Natural killer cell treated with Interleukin-12 subunit alpha and Interleukin-12 subunit beta and Interleukin-15 and Interleukin-18, amount 100 ng/mL, for 72 hours (primary cell): ENCODE measurements at regions not wholly inside any gene's neighbourhood (a gene's known extent, or its start where the extent isn't known, plus 50 kb on each side); places are given as distances from the start of the nearest gene placed in this dataset.
A peak's percentile ranks its signal among the peaks of the same experiment; 100 is the strongest.

Experiments
- ATAC-seq, 2 donors: fragments of 150-1000 bp; cut with Tn5 transposase in 1 of 2; sonication (Bioruptor Pico), chemical (Tn5 transposase) in 1 of 2; 2 replicates each; pipeline ENCODE4 v1.10.0; 2021
- DNase-seq: peaks from one replicate; pipeline ENCODE4 v3.0.0; 2022; ENCODE audit warnings: low spot score
- H3K27ac Mint-ChIP-seq, 2 donors: 1 replicate in 1 of 2; 2 replicates in 1 of 2; pipeline ENCODE4 v1.8.0; 2022; ENCODE audit warnings: mixed read lengths in 2 of 2, mild to moderate bottlenecking in 1 of 2, moderate library complexity in 1 of 2
- H3K27me3 Mint-ChIP-seq, 2 donors: 1 replicate in 1 of 2; 2 replicates in 1 of 2; pipeline ENCODE4 v1.8.0; 2022; ENCODE audit warnings: mixed read lengths in 2 of 2
- H3K36me3 Mint-ChIP-seq: one replicate; pipeline ENCODE4 v1.8.0; 2022; ENCODE audit warnings: mixed read lengths
- H3K4me1 Mint-ChIP-seq, 2 donors: 1 replicate in 1 of 2; 2 replicates in 1 of 2; pipeline ENCODE4 v1.8.0; 2022; ENCODE audit warnings: low read depth in 2 of 2, mixed read lengths in 2 of 2, mild to moderate bottlenecking in 1 of 2
- H3K4me3 Mint-ChIP-seq: one replicate; pipeline ENCODE4 v1.8.0; 2022; ENCODE audit warnings: mixed read lengths
- H3K9me3 Mint-ChIP-seq: 2 replicates; pipeline ENCODE4 v1.8.0; 2022; ENCODE audit warnings: mixed read lengths

DNA sequence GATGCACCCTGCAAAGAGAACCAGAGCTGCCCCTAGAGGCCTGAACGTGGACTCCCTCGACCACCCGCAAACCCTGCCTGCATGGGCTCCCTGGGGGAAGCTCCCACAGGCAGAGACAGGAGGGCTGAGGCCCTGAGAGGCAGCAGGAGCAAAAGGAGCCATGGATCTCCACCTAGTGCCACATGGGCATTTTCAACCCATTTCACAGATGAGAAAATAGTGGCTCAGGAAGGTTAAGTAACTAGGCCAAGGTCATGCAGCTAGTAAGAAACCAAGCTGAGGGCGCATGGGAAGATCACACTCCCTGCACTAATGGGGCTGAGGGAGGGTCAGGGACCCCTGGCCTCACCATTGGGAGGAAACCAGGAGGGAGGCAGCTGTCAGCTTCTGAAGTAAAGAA is 271.7 kb upstream of the RAB6C start:
- H3K27me3 Mint-ChIP-seq, result peaks cover 3 to 4% of the 10 kb centered on the region in 2 donors
- no peak overlapping the region for H3K4me3 Mint-ChIP-seq
- no peak for ATAC-seq
- no peaks in the 10 kb centered on the region for H3K4me1 Mint-ChIP-seq
- H3K9me3 Mint-ChIP-seq, result no peaks in the 10 kb centered on the region
- H3K27ac Mint-ChIP-seq, result no peak overlapping the region
- no peak for DNase-seq
- no peaks in the 10 kb centered on the region for H3K36me3 Mint-ChIP-seq

DNA sequence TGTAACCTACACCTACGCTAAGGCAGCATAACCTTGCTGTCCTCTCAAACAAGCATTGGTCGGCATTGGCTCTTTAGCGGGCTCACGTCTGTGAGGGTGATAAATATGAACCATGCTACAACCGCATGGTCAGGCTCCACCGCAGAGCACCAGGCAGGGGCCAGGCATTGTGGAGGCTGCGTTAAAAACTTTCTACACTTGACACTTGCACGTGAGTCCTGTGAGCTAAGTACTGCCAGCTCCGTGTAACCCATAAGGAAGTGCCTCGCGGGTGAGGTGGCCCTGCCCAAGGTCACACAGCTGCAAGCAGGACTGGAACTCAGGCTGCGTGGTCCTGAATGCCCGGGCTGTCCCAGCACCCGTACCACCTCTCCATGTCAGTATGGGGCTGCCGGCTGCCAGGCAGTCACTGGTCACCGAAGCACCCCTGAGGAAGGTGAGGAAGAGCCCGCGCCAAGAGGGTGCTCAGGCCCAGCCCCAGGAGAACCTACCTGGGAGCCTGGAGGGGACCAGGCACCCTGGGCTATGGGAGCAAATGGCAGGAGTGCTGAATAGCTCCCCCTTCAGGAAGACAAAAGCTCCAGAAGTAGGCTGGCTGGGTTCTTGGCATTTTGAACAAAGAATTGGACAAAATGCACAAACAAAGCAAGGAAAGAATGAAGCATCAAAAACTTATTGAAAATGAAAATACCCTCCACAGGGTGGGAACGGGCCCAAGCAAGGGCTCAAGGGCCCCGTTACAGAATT is 271.1 kb upstream of the RAB6C start:
- DNase-seq (no peak), ATAC-seq (no peak)
- H3K27me3 Mint-ChIP-seq, result peaks cover 0 to 3% of the 10 kb centered on the region in 2 donors
- no peaks in the 10 kb centered on the region for H3K9me3 Mint-ChIP-seq
- H3K27ac Mint-ChIP-seq, result no peak overlapping the region
- no peak overlapping the region for H3K4me3 Mint-ChIP-seq
- no peaks in the 10 kb centered on the region for H3K4me1 Mint-ChIP-seq
- H3K36me3 Mint-ChIP-seq, result no peaks in the 10 kb centered on the region

DNA sequence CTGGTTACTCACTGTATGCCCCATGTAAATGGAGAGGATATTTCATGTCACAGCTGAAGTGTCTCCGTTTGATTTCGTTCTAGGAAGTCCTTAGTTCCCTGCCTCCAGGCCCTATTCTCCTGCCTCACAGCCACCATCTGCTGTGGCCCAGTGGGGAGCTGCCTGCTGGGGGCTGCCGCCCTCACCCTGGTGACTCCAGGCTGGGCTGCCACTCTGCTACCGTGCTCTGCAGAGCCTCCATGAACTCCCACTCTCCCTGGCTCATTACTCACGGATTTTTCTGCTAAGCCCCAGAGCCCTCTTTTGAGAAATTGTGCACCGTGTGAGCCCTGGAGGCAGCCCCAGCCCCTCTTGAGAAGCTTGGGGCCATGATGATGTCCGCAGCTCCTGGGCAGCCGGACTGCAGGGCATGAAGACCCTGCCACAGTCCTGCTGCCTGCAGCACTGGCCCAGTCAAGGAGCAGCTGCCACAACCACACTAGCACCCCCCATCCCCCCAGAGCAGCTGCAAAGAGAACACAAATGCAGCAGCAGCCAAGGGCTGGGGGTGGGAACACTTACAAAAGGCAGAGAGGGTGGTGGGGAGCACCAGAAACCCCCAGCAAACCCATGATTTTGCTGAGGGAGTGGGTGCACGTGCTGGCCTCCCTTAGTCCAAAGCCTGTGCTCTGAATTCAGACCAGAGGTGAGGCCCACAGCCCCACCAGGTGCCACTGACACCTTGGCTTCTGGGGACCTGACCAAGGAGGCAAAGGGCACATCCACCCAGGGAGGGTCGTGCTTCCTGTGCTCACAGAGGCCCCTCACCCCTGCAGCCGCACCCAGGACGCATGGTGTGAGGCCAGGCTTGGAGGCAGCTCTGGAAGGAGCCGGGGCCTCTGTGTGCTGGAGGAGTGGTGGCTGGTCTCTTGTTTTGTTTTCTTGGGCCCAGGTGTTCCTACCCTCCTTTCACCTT is 270.2 kb upstream of the RAB6C start:
- H3K27ac Mint-ChIP-seq, result no peak overlapping the region
- H3K27me3 Mint-ChIP-seq, result peaks cover 0 to 3% of the 10 kb centered on the region in 2 donors
- H3K36me3 Mint-ChIP-seq, result no peaks in the 10 kb centered on the region
- DNase-seq (no peak), ATAC-seq (no peak)
- H3K4me1 Mint-ChIP-seq, result no peaks in the 10 kb centered on the region
- H3K4me3 Mint-ChIP-seq, result no peak overlapping the region
- no peaks in the 10 kb centered on the region for H3K9me3 Mint-ChIP-seq

DNA sequence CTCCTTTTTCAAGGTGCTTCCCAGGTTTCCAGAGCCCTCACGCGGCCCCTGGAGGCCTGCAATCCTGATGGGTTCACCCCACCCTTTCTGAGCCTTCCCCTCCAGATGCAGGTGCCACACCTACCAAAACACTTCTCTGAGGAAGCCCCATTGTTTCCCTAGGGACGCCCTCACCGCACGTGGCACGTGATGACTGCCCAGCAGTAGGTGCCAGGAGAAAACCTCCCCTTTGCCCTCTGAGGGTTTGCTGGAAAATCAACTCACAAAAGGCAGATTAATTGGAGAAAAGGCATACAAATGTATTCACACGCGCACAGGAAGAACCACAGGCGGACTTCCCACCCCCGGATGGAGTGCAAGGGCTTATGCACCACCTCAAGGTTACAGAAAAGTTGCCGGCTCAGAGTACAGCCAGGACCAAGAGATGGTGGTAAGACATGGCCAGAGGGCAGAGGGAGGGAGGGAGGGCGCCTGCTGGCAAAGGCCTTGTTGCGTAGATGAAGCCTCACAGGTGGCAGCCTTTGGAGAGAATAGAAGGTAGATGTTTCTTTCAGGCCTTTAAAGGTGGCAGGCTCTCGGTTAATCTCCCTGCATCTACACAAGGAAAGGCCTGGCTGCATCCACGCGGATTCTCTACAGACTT is 269.4 kb upstream of the RAB6C start:
- H3K4me1 Mint-ChIP-seq, result no peaks in the 10 kb centered on the region
- no peak overlapping the region for H3K4me3 Mint-ChIP-seq
- H3K27me3 Mint-ChIP-seq, result no peaks in the 10 kb centered on the region
- H3K36me3 Mint-ChIP-seq, result no peaks in the 10 kb centered on the region
- no peak for ATAC-seq
- no peaks in the 10 kb centered on the region for H3K9me3 Mint-ChIP-seq
- H3K27ac Mint-ChIP-seq, result no peak overlapping the region
- DNase-seq, result no peak

DNA sequence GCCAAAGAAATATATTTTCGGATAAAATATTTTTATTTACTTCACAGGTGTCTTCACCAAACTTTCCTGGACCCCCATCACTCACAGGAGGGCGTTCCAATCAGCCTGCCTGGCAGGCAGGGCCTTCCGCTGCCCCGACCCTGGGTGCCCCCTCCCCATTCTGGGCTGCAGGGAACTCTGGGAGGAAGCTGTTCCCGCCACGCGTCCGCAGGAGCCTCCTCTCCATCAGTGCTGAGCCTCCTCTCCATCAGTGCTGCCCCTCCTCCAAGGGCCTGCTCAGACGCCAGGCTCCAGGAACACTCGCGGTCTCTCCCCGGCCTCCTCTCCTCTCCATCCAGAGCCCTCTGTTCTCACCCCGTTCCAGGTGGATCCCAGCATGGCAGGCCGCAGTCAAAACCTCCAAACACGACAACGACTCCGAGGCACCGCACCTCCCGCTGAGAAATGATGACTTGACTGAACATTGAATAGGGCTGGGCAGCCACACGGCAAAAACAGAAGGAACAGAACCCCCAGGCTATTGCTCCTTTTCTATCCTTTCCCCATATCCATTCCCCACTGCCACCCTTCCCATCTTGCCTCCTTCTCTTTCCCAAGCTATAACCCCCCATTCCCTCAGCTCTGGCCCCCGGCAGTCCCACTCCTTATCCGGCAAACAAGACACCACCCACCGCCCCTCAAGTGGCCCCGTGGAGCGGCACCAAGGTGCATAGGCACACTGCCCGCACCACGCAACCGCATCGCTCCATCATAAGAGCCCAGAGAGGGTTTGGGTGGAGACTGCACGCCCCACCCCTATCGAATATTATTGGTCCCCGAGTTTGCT is 268.6 kb upstream of the RAB6C start:
- H3K36me3 Mint-ChIP-seq, result no peaks in the 10 kb centered on the region
- H3K27me3 Mint-ChIP-seq, result peaks cover 0 to 3% of the 10 kb centered on the region in 2 donors
- DNase-seq (no peak), ATAC-seq (no peak)
- H3K27ac Mint-ChIP-seq, result no peak overlapping the region
- no peaks in the 10 kb centered on the region for H3K4me1 Mint-ChIP-seq
- H3K9me3 Mint-ChIP-seq, result no peaks in the 10 kb centered on the region
- no peak overlapping the region for H3K4me3 Mint-ChIP-seq

DNA sequence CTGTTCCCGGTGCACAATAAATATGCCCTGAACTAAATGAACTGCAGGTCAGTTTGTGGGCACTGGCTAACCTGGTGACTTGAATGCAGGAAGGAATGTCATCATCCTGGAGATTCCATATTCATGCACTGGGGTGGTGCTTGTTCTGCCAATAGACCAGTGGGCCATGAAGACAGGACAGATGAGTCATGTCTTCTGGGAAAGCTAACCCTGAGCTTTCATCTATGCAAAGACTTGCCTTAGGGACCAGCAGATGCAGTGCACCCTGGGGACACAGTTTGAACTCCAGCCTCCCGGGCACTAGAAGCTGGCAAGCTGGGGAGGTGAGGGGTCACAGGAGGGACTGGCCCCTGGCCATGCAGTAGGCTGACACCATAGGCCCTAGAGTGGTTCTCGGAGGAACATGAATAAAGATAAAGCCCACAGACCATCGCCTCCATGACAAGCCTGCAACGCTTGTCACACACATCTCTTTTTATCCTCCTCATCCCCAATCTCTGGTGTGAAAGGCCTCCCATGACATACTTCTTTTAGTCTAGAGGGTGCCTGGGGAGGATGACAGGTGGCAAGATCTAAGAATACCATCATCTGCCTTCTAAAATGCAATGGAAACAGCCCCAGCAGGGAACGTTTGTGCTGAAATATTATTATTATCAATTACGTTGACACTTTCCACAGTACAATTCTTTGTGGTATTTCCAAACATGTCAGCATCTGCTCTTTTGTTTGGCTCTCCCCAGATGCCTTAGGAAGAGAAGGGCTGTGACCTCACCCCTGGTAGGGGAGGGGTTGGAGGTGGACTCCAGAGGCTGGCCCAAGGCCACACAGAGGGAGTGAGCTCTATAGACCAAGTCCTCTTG is 267.4 kb upstream of the RAB6C start:
- Mint-ChIP-seq H3K36me3 (no peaks in the 10 kb centered on the region), H3K9me3 (no peaks in the 10 kb centered on the region), H3K27ac (no peak overlapping the region), H3K4me1 (peaks cover 0 to 5% of the 10 kb centered on the region in 2 donors), H3K27me3 (peaks cover 6 to 8% of the 10 kb centered on the region in 2 donors), H3K4me3 (no peak overlapping the region)
- ATAC-seq (no peak), DNase-seq (no peak)

DNA sequence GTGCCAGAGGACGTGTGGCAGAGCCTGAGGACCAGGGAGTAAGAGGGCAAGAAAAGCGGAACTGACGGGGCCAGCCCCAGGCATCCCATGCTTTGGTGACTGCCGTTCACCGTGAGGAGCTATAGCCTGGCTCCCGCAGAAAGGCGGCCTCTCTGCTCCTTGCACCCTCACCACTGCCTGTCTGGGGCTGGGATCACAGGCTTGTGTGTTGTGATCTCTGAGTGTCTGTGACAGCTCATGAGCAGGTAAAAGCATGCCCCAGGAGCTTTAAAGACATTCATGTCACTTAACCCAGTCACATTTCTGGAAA is 266.8 kb upstream of the RAB6C start:
- no peak for DNase-seq
- Mint-ChIP-seq H3K36me3 (no peaks in the 10 kb centered on the region), H3K9me3 (no peaks in the 10 kb centered on the region), H3K27me3 (peaks cover 6 to 8% of the 10 kb centered on the region in 2 donors), H3K27ac (no peak overlapping the region), H3K4me1 (peaks cover 0 to 5% of the 10 kb centered on the region in 2 donors), H3K4me3 (no peak overlapping the region)
- ATAC-seq, result peak in 1 of 2 donors; percentile 48

DNA sequence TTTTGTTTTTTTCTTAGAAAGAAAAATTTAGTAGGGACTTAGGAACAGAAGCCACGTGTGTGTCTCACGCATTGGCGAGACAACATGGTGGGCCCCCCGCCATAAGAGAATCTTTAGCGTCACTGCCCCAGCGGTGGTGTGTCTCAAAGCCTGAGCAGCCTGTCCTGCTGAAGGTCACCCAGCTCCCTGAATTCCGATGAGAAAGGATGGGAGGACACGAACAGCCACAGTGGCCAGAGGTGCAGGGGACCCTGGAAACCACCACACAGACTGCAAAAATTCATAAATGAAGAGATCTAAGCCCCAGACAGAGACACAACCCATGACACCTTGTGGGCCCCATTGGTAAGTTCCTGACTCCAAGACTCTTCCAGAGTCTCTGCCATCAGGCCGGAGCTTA is 266.1 kb upstream of the RAB6C start:
- DNase-seq (no peak), ATAC-seq (no peak)
- H3K27me3 Mint-ChIP-seq, result peaks cover 8 to 12% of the 10 kb centered on the region in 2 donors
- H3K27ac Mint-ChIP-seq, result no peak overlapping the region
- H3K4me1 Mint-ChIP-seq, result peaks cover 0 to 5% of the 10 kb centered on the region in 2 donors
- H3K9me3 Mint-ChIP-seq, result no peaks in the 10 kb centered on the region
- no peaks in the 10 kb centered on the region for H3K36me3 Mint-ChIP-seq
- H3K4me3 Mint-ChIP-seq, result no peak overlapping the region

DNA sequence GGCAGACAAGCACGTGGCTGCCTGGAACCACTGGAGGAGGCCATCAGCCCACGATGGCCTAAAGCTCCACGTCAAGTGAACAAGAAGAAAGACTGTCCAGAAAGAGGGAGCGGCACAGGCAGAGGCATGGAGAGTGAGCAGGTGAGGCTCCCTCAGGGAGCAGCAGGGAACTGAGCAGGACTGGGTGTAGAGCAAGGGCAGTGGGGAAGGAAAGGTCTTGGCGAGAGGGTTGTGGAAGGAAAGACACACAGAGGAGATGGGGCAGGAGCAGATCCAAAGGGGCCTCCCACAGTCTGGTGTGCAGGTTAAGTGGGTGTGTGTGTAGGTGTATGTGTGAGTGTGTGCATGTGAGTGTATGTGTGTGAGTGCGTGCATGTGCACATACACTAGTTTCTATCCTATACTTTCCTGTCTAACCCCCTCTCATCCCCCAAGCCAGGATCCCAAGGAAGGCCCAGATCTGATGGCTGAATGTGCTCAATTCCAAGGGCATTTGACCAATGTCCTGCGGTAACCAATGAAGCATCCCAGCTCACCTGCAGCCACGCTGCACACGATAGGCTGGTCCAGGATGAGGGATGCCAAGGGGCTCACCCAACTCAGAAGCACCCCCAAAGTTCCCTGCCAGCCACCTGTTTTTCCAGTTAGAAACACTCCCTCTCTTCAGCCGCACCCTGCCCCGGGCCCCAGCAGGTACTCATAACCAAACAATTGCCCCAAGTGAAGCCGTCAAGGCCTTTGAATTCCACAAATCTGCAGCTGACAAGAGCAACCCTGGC is 262.5 kb upstream of the RAB6C start:
- Mint-ChIP-seq H3K27ac (no peak overlapping the region), H3K4me1 (peaks cover 0 to 5% of the 10 kb centered on the region in 2 donors), H3K9me3 (no peaks in the 10 kb centered on the region), H3K4me3 (no peak overlapping the region), H3K27me3 (peaks cover 16% of the 10 kb centered on the region in 2 donors), H3K36me3 (no peaks in the 10 kb centered on the region)
- DNase-seq (no peak), ATAC-seq (no peak)

DNA sequence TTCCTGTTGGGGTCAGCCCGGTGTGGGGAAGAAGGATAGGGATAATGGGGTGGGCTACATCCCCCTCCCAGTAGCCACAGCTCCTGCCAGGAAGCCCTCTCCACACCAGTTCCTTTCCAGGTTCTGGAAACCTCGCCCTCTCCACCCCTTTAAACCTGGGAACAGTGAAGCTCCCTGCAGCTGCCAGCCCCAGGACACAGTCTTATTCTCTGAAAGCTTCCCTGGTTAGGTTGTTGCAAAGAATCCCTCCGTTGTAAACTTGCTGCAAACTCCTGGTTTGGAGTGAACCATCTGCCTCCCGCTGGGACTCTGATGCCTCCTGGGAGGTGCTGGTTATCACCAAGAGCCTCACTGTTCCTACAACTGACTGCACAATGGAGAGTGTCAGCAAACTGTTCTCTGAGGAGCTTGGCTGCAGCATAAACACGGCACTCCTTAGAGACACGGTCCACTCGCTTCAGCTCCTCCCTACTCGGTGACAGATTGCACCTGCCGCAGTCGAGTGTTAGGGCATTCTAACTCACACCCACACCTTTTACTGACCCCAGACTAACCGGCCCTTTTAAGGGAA is 261.8 kb upstream of the RAB6C start:
- no peak overlapping the region for H3K27ac Mint-ChIP-seq
- ATAC-seq (peak in 1 of 2 donors; percentile 11), DNase-seq (no peak)
- no peaks in the 10 kb centered on the region for H3K36me3 Mint-ChIP-seq
- peaks cover 0 to 5% of the 10 kb centered on the region in 2 donors for H3K4me1 Mint-ChIP-seq
- no peak overlapping the region for H3K4me3 Mint-ChIP-seq
- peaks cover 16% of the 10 kb centered on the region in 2 donors for H3K27me3 Mint-ChIP-seq
- H3K9me3 Mint-ChIP-seq, result no peaks in the 10 kb centered on the region

DNA sequence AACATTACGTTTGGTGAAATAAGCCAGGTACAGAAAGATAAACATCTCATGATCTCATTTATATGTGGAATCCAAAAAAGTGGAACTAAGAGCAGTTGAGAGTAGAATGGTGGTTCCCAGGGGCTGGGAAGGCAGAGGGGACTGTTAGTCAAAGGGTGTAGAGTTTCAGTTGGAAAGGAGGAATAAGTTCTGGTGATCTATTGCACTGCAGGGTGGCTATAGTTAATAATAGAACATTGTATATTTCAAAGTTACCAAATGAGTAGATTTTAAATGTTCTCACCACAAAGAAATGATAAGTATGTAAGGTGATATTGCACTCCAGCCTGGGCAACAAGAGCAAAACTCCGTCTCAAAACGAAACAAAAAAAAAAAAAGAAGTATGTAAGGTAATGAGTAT is 260.1 kb upstream of the RAB6C start:
- H3K4me3 Mint-ChIP-seq, result no peak overlapping the region
- no peak overlapping the region for H3K27ac Mint-ChIP-seq
- no peak for ATAC-seq
- no peaks in the 10 kb centered on the region for H3K36me3 Mint-ChIP-seq
- peaks cover 0 to 5% of the 10 kb centered on the region in 2 donors for H3K4me1 Mint-ChIP-seq
- peaks cover 16% of the 10 kb centered on the region in 2 donors for H3K27me3 Mint-ChIP-seq
- no peaks in the 10 kb centered on the region for H3K9me3 Mint-ChIP-seq
- no peak for DNase-seq

DNA sequence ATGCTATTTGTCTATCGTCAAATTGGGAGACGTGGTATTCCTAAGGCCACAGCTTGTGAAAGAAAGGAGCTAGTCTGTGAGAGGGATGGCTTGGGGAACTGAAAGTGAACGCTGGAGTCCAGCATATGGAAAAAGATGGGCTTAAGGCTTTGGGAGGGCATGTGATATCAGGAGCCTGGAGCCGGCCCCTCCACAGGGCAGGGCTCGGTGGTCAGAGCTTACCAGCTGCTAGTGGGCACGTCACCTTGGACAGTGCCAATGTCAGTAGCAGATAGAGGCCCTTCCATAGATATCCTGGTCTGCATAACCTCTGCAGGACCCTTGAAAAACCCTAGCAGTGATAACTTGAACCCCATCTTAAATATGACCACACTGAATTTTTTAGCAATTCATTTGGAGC is 259.1 kb upstream of the RAB6C start:
- no peak for DNase-seq
- H3K4me3 Mint-ChIP-seq, result no peak overlapping the region
- H3K4me1 Mint-ChIP-seq, result peaks cover 0 to 5% of the 10 kb centered on the region in 2 donors
- H3K9me3 Mint-ChIP-seq, result no peaks in the 10 kb centered on the region
- peaks cover 16 to 18% of the 10 kb centered on the region in 2 donors for H3K27me3 Mint-ChIP-seq
- ATAC-seq, result no peak
- no peaks in the 10 kb centered on the region for H3K36me3 Mint-ChIP-seq
- H3K27ac Mint-ChIP-seq, result no peak overlapping the region
